IMR-90 (cell line): ENCODE measurements at regions not wholly inside any gene's neighbourhood (a gene's known extent, or its start where the extent isn't known, plus 50 kb on each side); places are given as distances from the start of the nearest gene placed in this dataset.
A peak's percentile ranks its signal among the peaks of the same experiment; 100 is the strongest.

ENCODE experiments used
- ATAC-seq: fragments of 200-7000 bp; cut with Tn5 transposase; 2 replicates; pipeline ENCODE4 v1.9.1; 2020; ENCODE audit warnings: low read depth, mild to moderate bottlenecking, moderate library complexity
- BruUV-seq: library from RNA; stranded (reverse); fragments of 400-500 nt; replicated peaks from 2 replicates; lab custom pipeline; 2021; lab: Mats Ljungman, UMichigan
- CTCF ChIA-PET: fragments of 300-600 bp; formaldehyde crosslinking; extraction: SDS; loops from one replicate; lab custom pipeline; 2021; ENCODE audit warnings: antibody characterized with exemption; lab: Yijun Ruan, JAX
- POLR2A ChIA-PET: fragments of 300-600 bp; sonication (Branson Sonifier 250); formaldehyde crosslinking; loops from one replicate; lab custom pipeline; 2022; ENCODE audit warnings: antibody characterized with exemption; ENCODE audit not compliant: unreplicated experiment; lab: Charles Lee
- DNase-seq: peaks from one replicate; pipeline ENCODE4 v3.0.0; 2013
- H2AFZ ChIP-seq: replicated peaks from 2 replicates; pipeline ENCODE3; 2013; ENCODE audit warnings: low read length, mild to moderate bottlenecking; ENCODE audit not compliant: poor library complexity
- H2AK5ac ChIP-seq: 2 replicates; pipeline ENCODE4 v1.6.1; 2013; ENCODE audit warnings: low read depth, low read length, inconsistent platforms
- H2AK9ac ChIP-seq: replicated peaks from 2 replicates; pipeline ENCODE3; 2013; ENCODE audit warnings: mild to moderate bottlenecking, low read depth, low read length, moderate library complexity; ENCODE audit not compliant: poor library complexity
- H2BK120ac ChIP-seq: 2 replicates; pipeline ENCODE4 v1.6.1; 2013; ENCODE audit warnings: low read depth, low read length, inconsistent platforms
- H2BK15ac ChIP-seq: 3 replicates; pipeline ENCODE4 v1.6.1; 2013; ENCODE audit warnings: low read depth, low read length, inconsistent platforms
- H2BK20ac ChIP-seq: 2 replicates; pipeline ENCODE4 v1.6.1; 2013; ENCODE audit warnings: low read depth, mild to moderate bottlenecking, inconsistent platforms, low read length, moderate library complexity
- H2BK5ac ChIP-seq: 2 replicates; pipeline ENCODE4 v1.6.1; 2013; ENCODE audit warnings: mild to moderate bottlenecking, low read depth, low read length, inconsistent platforms; ENCODE audit not compliant: poor library complexity, severe bottlenecking
- H3K14ac ChIP-seq: replicated peaks from 2 replicates; pipeline ENCODE4 v1.6.1; 2013; ENCODE audit warnings: low read depth, low read length, inconsistent platforms
- H3K18ac ChIP-seq: 2 replicates; pipeline ENCODE4 v1.6.1; 2013; ENCODE audit warnings: low read depth, low read length, control low read depth
- H3K23ac ChIP-seq: 2 replicates; pipeline ENCODE4 v1.6.1; 2013; ENCODE audit warnings: low read depth, low read length, inconsistent platforms
- H3K27ac ChIP-seq: 2 replicates; pipeline ENCODE4 v1.5.1; 2013; ENCODE audit warnings: mild to moderate bottlenecking, control low read depth, low read length; ENCODE audit not compliant: insufficient read depth
- H3K27me3 ChIP-seq: 2 replicates; pipeline ENCODE4 v1.6.1; 2013; ENCODE audit warnings: low read length; ENCODE audit not compliant: control insufficient read depth, insufficient read depth
- H3K36me3 ChIP-seq: 2 replicates; pipeline ENCODE4 v1.6.1; 2013; ENCODE audit warnings: low read length, mixed read lengths; ENCODE audit not compliant: control insufficient read depth, insufficient read depth
- H3K4ac ChIP-seq: 2 replicates; pipeline ENCODE4 v1.6.1; 2013; ENCODE audit warnings: low read depth, low read length, inconsistent platforms
- H3K4me1 ChIP-seq: 2 replicates; pipeline ENCODE4 v1.6.1; 2013; ENCODE audit warnings: low read length, mixed read lengths; ENCODE audit not compliant: control insufficient read depth, insufficient read depth
- H3K4me2 ChIP-seq: 2 replicates; pipeline ENCODE4 v1.6.1; 2013; ENCODE audit warnings: low read depth, mild to moderate bottlenecking, control low read depth, low read length, moderate library complexity
- H3K4me3 ChIP-seq: 2 replicates; pipeline ENCODE4 v1.5.1; 2013; ENCODE audit warnings: low read depth, mild to moderate bottlenecking, control low read depth, low read length, moderate library complexity; ENCODE audit not compliant: insufficient read depth
- H3K56ac ChIP-seq: 2 replicates; pipeline ENCODE4 v1.6.1; 2013; ENCODE audit warnings: low read length, inconsistent platforms; ENCODE audit not compliant: insufficient read depth; ENCODE audit errors: extremely low read depth
- H3K79me1 ChIP-seq, 2 experiments: 2 replicates each; pipeline ENCODE4 v1.6.1; 2013; ENCODE audit warnings: low read length in 2 of 2, inconsistent platforms in 1 of 2, low read depth in 1 of 2
- H3K9ac ChIP-seq: 2 replicates; pipeline ENCODE4 v1.6.1; 2013; ENCODE audit warnings: low read depth, low read length, control low read depth
- H3K9me1 ChIP-seq: 2 replicates; pipeline ENCODE4 v1.6.1; 2013; ENCODE audit warnings: low read length, inconsistent platforms; ENCODE audit not compliant: insufficient read depth
- H3K9me3 ChIP-seq: 2 replicates; pipeline ENCODE4 v1.6.1; 2013; ENCODE audit warnings: low read length; ENCODE audit not compliant: control insufficient read depth, insufficient read depth
- H4K20me1 ChIP-seq: 2 replicates; pipeline ENCODE4 v1.6.1; 2013; ENCODE audit warnings: low read length, inconsistent platforms; ENCODE audit not compliant: insufficient read depth
- H4K5ac ChIP-seq: 2 replicates; pipeline ENCODE4 v1.6.1; 2013; ENCODE audit warnings: mild to moderate bottlenecking, low read depth, low read length, control low read depth
- H4K8ac ChIP-seq, 2 experiments: 2 replicates each; pipeline ENCODE4 v1.6.1; 2013; ENCODE audit warnings: low read depth in 2 of 2, low read length in 2 of 2, control low read depth in 1 of 2, inconsistent platforms in 1 of 2
- H4K91ac ChIP-seq: 2 replicates; pipeline ENCODE4 v1.6.1; 2013; ENCODE audit warnings: low read depth, low read length, inconsistent platforms; ENCODE audit not compliant: insufficient read depth
- BHLHE40 ChIP-seq: fragments of 150-350 bp; IDR thresholded peaks from 2 replicates; pipeline ENCODE4 v1.6.1; 2016; ENCODE audit warnings: mild to moderate bottlenecking, low read depth, low read length
- CHD1 ChIP-seq: IDR thresholded peaks from 2 replicates; pipeline ENCODE4 v1.6.1; 2012; ENCODE audit warnings: low read depth, low read length, improper control_type of control experiment
- FOS ChIP-seq: fragments of 150-350 bp; IDR thresholded peaks from 2 replicates; pipeline ENCODE4 v1.6.1; 2016; ENCODE audit warnings: low read depth, low read length
- MAZ ChIP-seq: IDR thresholded peaks from 2 replicates; pipeline ENCODE4 v1.6.1; 2012; ENCODE audit warnings: low read depth, mild to moderate bottlenecking, low read length, improper control_type of control experiment, moderate library complexity, borderline replicate concordance
- MXI1 ChIP-seq: IDR thresholded peaks from 2 replicates; pipeline ENCODE4 v1.6.1; 2012; ENCODE audit warnings: low read depth, mild to moderate bottlenecking, low read length, moderate library complexity, borderline replicate concordance
- POLR2A ChIP-seq: IDR thresholded peaks from 2 replicates; pipeline ENCODE4 v1.6.1; 2012; ENCODE audit warnings: mild to moderate bottlenecking, low read depth, low read length
- RAD21 ChIP-seq: IDR thresholded peaks from 2 replicates; pipeline ENCODE4 v1.6.1; 2012; ENCODE audit warnings: low read length, improper control_type of control experiment
- RFX5 ChIP-seq: IDR thresholded peaks from 2 replicates; pipeline ENCODE4 v1.8.0; 2012; ENCODE audit warnings: low read depth, mild to moderate bottlenecking, low read length, moderate library complexity
- SMC3 ChIP-seq: fragments of 150-350 bp; IDR thresholded peaks from 2 replicates; pipeline ENCODE4 v1.6.1; 2016; ENCODE audit warnings: low read depth, mild to moderate bottlenecking, antibody characterized with exemption, low read length, moderate library complexity
- WGBS, 2 experiments: methylation state at CpG; one replicate each; pipeline versions ENCODE4 v1.1.5 to v1.1.7; 2013; ENCODE audit warnings: missing lambda C conversion rate in 2 of 2; ENCODE audit not compliant: insufficient read length in 1 of 2; ENCODE audit errors: extremely low coverage in 2 of 2; 5-methylcytosine and 5-hydroxymethylcytosine counted together
- dilution Hi-C: fragments of 300-500 bp; cut with HindIII; formaldehyde crosslinking; loops from one replicate; pipeline ENCODE4 v1.14.3; 2018; ENCODE audit warnings: low sequenced_read_pairs; ENCODE audit not compliant: unreplicated experiment
- in situ Hi-C: fragments of 300-500 bp; cut with MboI; formaldehyde crosslinking; loops from 3 replicates; pipeline ENCODE4 v1.14.3; 2019; ENCODE audit warnings: low sequenced_read_pairs, inconsistent platforms, mixed read lengths
- intact Hi-C: fragments of 100-400 bp; cut with micrococcal nuclease; formaldehyde crosslinking; loops from 2 replicates; pipeline ENCODE4 v1.10.0; 2022
- TF ChIP-seq, protein P1 (sequence below): fragments of 150-350 bp; IDR thresholded peaks from 2 replicates; pipeline ENCODE4 v1.6.1; 2016; ENCODE audit warnings: low read depth, mild to moderate bottlenecking, low read length, moderate library complexity, borderline replicate concordance

DNA sequence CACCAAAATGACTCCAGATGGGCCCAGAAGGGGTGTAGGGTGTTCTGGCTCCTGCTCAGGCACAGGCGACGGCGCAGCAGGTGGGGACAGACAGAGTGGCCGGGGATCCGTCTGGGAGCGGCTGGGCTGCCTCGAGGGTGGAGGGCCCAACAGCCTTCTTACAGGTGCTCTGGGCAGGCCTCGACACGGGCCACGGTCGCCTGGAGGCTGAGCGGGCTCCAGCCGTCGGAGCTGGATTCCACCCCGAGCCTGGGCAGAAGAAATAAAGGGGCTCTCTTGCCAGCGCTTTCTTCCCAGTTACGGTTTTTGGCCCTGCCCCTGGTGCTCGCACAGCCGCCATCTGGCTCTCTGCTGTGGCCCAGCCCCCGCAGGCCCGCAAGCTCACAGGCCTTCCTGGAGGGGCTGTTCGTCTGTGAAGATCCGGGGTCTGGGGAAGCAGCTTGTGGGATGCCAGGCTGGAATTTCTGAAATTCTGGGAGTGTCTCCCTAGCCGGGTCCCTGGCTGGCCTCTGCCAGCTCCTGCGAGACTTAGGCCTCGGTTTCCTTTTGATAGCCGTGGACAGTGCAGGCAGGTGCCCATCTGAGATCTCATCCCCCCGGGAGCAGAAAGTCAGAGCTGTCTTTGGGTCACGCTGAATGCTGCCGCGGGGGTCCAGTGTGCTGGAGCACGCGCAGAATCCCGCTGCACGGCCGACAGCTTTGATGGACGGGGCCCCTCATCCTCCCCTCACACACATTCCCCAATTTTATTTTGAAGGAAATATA is 122.7 kb downstream of the PAPOLA start:
- no peak overlapping the region for H4K5ac ChIP-seq
- no peak overlapping the region for H3K23ac ChIP-seq
- ChIA-PET POLR2A (no interaction called here), CTCF (no interaction called here)
- no peak overlapping the region for H2BK15ac ChIP-seq
- H3K4me1 ChIP-seq = no peaks in the 10 kb centered on the region
- no peaks in the 10 kb centered on the region for H3K36me3 ChIP-seq
- DNase-seq = no peak
- no peaks in the 10 kb centered on the region for H4K20me1 ChIP-seq
- WGBS, 2 experiments = 55% methylated on average over 11 of the region's 37 CpGs; no CpG with 5 or more reads in 1 of the 2 experiments
- H3K9me1 ChIP-seq = no peaks in the 10 kb centered on the region
- H3K18ac ChIP-seq = no peak overlapping the region
- H2AK9ac ChIP-seq = peak overlapping the region; percentile 37
- no peak overlapping the region for H2BK120ac ChIP-seq
- no TSS peak for BruUV-seq
- no peak for ATAC-seq
- no peak overlapping the region for H3K9ac ChIP-seq
- H3K4me2 ChIP-seq = no peak overlapping the region
- no peak overlapping the region for H2AK5ac ChIP-seq
- no peak overlapping the region for H3K4ac ChIP-seq
- dilution Hi-C loops = no loop called here
- H3K79me1 ChIP-seq = no peaks in the 10 kb centered on the region
- H3K9me3 ChIP-seq = no peaks in the 10 kb centered on the region
- intact Hi-C loops = no loop called here
- H2AFZ ChIP-seq = no peak overlapping the region
- H3K27me3 ChIP-seq = no peaks in the 10 kb centered on the region; the same call in none of the 2 replicates
- in situ Hi-C loops = no loop called here
- no peak overlapping the region for H3K56ac ChIP-seq
- H4K91ac ChIP-seq = no peak overlapping the region
- no peak overlapping the region for H2BK5ac ChIP-seq
- H4K8ac ChIP-seq = no peak overlapping the region
- H3K27ac ChIP-seq = no peak overlapping the region
- TF ChIP-seq MAZ (no peak), BHLHE40 (no peak), POLR2A (no peak), RFX5 (no peak), SMC3 (no peak), CHD1 (no peak), FOS (no peak), RAD21 (no peak), MXI1 (no peak)
- TF ChIP-seq, protein P1, sequence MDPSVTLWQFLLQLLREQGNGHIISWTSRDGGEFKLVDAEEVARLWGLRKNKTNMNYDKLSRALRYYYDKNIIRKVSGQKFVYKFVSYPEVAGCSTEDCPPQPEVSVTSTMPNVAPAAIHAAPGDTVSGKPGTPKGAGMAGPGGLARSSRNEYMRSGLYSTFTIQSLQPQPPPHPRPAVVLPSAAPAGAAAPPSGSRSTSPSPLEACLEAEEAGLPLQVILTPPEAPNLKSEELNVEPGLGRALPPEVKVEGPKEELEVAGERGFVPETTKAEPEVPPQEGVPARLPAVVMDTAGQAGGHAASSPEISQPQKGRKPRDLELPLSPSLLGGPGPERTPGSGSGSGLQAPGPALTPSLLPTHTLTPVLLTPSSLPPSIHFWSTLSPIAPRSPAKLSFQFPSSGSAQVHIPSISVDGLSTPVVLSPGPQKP = no peak
- H2BK20ac ChIP-seq = no peak overlapping the region
- H3K14ac ChIP-seq = no peak overlapping the region
- H3K4me3 ChIP-seq = no peak overlapping the region
